ENCODE measurements at regions not wholly inside any gene's neighbourhood (a gene's known extent, or its start where the extent isn't known, plus 50 kb on each side); places are given as distances from the start of the nearest gene placed in this dataset.

DNA sequence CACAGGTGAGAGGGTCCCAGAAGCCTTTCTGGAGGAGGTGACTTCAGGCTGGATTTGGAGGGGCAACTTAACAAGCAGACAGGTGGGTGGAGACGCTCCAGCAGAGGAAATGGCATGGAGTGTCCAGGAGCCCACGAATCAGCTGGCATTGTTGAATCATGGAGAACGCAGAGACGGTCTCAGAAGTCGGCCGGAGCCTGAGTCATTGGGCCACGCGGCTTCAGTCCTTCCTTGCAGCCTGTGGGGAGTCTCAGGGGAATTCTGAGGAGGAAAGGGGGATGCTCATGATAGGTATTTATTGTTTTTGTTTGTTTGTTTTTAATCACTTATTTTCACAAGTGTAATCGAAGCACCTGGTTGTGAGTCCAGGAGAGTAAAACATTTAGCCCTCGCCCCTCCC is 184.6 kb upstream of the HDAC4 start:
- no peak overlapping the region for H3K27ac ChIP-seq (ENCODE audit: low read depth, low read length)
- H3K9ac ChIP-seq (ENCODE audit: low read length) = no peak overlapping the region
- no peaks in the 10 kb centered on the region for H3K27me3 ChIP-seq (ENCODE audit: control insufficient read depth, insufficient read depth, low read length)
- H3K36me3 ChIP-seq (ENCODE audit: control insufficient read depth, insufficient read depth, low read length) = no peaks in the 10 kb centered on the region
- H3K4me1 ChIP-seq (ENCODE audit: control insufficient read depth, insufficient read depth, low read length) = no peaks in the 10 kb centered on the region
- H3K4me3 ChIP-seq (ENCODE audit: low read length) = no peak overlapping the region

DNA sequence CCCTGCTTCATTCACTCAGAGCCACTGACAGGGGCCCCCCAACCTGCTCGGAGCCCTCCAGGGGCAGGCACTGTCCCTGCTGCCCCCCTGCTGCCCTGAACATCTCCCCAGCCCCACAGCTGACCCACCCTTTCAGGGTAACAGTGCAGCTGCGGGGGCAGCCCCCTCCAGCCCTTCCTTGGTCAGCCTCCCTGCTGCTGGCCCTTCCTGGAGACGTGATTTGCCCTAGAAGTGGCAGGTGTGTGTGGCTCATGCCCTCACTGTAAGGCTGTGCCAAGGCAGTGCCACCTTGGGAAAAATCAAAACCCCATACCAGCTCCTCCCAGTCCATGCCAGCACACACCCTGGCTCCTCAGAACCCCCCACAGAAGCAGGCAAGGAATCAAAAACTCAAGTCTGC is 184.2 kb upstream of the HDAC4 start:
- no peak overlapping the region for H3K9ac ChIP-seq (ENCODE audit: low read length)
- no peaks in the 10 kb centered on the region for H3K27me3 ChIP-seq (ENCODE audit: control insufficient read depth, insufficient read depth, low read length)
- no peaks in the 10 kb centered on the region for H3K36me3 ChIP-seq (ENCODE audit: control insufficient read depth, insufficient read depth, low read length)
- no peak overlapping the region for H3K27ac ChIP-seq (ENCODE audit: low read depth, low read length)
- no peak overlapping the region for H3K4me3 ChIP-seq (ENCODE audit: low read length)
- no peaks in the 10 kb centered on the region for H3K4me1 ChIP-seq (ENCODE audit: control insufficient read depth, insufficient read depth, low read length)

DNA sequence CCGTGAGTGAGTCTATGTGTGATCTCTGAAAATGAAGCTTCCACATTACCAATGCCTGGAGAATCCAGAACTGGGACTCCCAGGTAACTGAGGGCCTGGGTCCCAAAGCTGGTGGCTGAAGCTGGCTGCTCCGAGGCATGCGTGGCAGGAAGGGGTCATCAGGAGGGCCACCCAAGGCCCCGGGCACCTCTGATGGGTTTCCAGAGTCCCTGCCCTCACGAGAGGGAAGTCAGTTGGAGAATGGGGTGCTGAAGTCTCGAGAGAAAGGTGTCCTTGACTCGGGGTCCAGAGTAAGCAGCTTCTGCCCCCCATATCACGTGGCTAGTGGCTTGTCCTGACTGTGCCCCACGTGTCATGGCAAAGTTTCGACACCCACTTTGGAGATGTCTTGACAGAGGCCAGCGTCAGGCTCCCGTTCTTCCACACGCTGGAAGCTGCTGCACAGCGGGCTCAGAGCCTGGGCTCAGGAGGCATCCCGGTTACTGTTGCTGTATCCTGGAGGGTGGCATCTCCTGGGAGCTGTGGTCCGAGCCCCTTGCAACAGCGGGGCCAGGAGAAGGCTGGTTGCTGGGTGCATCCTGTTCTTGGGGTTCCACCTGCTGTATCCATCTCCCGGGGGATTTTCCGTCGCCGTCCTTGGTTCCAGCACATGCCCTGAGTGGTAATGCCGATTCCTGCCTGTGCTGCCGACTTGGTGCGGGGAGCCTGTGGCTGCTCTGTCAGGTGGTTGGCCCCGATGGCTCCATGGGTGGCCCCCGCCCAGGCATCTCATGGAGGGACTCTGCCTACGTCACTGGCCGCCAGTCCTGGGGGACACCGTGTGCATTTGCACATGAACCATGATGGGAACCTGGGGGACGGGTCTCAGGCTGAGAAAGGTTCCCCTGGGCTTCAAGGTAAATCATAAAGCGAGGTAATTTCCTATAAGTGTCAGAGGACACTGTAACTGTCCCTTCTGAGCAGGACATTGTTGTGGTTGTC is 183.3 kb upstream of the HDAC4 start:
- Histone ChIP-seq H3K4me1 (ENCODE audit: control insufficient read depth, insufficient read depth, low read length) (no peaks in the 10 kb centered on the region), H3K4me3 (ENCODE audit: low read length) (no peak overlapping the region), H3K9ac (ENCODE audit: low read length) (no peak overlapping the region), H3K27ac (ENCODE audit: low read depth, low read length) (no peak overlapping the region), H3K36me3 (ENCODE audit: control insufficient read depth, insufficient read depth, low read length) (no peaks in the 10 kb centered on the region), H3K27me3 (ENCODE audit: control insufficient read depth, insufficient read depth, low read length) (no peaks in the 10 kb centered on the region)

DNA sequence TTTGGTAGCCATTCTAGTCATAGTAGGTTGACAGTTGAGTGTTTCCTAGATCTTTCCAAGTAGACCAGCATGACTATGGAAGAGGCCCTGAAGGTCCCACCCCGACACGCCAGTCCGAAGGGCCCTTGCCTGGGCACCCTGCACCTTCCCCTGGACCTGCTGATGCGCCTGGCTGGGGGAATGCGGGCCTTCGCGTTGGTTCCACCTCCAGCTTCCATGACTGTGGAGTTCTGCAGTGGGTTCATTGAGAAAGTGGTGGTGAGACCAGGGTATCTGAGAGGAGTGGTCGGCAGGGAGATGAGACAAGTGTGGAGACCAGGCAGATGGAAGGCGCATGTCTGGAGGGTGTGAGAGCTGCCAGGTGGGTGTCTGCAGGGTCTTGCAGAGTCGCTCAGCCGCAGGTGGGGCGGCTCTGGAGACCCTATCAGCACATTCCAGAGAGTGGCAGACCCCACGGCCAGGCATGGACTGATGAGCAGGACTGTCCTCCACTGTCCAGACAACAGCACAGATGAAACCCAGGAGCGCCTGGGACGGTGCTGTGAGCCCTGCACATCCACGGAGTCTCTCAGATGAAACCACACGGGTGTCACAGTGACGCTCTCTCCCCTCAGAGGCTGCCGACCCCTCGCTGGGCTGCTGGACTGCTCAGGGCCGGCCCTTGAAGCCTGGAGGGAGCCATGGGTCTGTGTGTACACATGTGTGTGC is 182.5 kb upstream of the HDAC4 start:
- H3K9ac ChIP-seq (ENCODE audit: low read length) = no peak overlapping the region
- H3K27ac ChIP-seq (ENCODE audit: low read depth, low read length) = no peak overlapping the region
- H3K36me3 ChIP-seq (ENCODE audit: control insufficient read depth, insufficient read depth, low read length) = no peaks in the 10 kb centered on the region
- no peak overlapping the region for H3K4me3 ChIP-seq (ENCODE audit: low read length)
- H3K27me3 ChIP-seq (ENCODE audit: control insufficient read depth, insufficient read depth, low read length) = no peaks in the 10 kb centered on the region
- no peaks in the 10 kb centered on the region for H3K4me1 ChIP-seq (ENCODE audit: control insufficient read depth, insufficient read depth, low read length)

DNA sequence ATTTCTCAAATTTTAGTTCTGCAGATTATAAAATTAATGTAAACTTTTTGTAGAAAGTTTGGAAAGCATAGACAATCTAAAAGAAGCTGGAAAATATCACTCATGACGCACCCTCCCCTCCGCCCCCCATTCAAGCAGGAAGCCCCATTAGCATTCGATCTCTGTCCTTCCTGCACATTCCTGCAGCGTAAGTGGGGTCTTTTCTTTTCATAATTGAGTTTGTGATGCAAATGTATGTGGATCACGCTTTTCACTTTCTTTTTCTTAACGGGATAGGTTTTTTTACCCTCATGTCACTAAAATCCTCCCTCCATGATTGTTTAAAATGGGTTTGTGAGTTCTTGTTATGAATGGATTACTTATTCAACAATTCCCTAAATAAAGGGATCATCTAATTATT is 181.7 kb upstream of the HDAC4 start:
- no peak overlapping the region for H3K4me3 ChIP-seq (ENCODE audit: low read length)
- no peak overlapping the region for H3K9ac ChIP-seq (ENCODE audit: low read length)
- no peaks in the 10 kb centered on the region for H3K36me3 ChIP-seq (ENCODE audit: control insufficient read depth, insufficient read depth, low read length)
- no peaks in the 10 kb centered on the region for H3K27me3 ChIP-seq (ENCODE audit: control insufficient read depth, insufficient read depth, low read length)
- no peaks in the 10 kb centered on the region for H3K4me1 ChIP-seq (ENCODE audit: control insufficient read depth, insufficient read depth, low read length)
- no peak overlapping the region for H3K27ac ChIP-seq (ENCODE audit: low read depth, low read length)

DNA sequence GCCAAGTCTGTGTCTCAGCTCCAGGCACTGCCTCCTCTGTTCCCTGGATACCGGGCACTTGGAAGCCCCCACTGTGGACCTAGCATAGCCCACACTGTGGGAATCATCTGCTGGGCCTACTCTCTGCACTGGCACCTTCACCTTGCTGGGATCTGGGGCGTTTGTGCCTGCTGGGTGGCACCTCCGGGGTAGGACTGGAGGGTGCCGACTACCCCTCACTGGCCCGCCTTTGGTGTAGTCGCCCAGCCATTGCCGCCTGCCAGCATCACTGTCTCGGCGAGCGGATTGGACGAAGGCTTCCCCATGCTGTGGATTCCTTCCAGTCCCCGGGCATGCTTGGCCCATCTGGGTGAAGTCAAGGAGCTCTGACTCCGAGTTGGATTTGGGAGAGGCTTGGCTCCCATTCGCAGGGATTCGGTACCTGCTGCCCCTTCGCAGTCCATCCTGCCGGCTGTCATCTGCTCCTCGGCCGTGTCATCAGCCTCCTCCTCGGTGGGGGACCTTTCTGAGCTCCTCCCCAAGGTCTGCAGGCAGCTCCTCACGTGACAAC is 180.6 kb upstream of the HDAC4 start:
- H3K4me1 ChIP-seq (ENCODE audit: control insufficient read depth, insufficient read depth, low read length) = no peaks in the 10 kb centered on the region
- no peak overlapping the region for H3K27ac ChIP-seq (ENCODE audit: low read depth, low read length)
- no peaks in the 10 kb centered on the region for H3K27me3 ChIP-seq (ENCODE audit: control insufficient read depth, insufficient read depth, low read length)
- no peaks in the 10 kb centered on the region for H3K36me3 ChIP-seq (ENCODE audit: control insufficient read depth, insufficient read depth, low read length)
- no peak overlapping the region for H3K9ac ChIP-seq (ENCODE audit: low read length)
- no peak overlapping the region for H3K4me3 ChIP-seq (ENCODE audit: low read length)

DNA sequence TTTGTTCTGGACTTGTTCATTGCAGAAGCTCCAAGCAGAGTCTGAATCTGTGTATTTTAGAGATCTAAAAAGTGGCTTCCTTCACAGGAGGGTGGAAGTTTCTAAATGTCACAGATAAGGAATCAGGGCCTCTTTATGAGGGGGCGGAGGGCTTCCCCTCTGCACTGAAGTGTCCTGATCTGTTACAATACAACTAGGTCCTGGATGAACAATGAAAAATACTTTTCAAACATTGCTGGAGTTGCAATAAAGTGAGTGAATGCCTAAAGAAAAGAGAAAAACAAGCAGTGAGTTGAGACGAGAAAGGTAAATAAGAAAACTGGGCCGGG is 179.3 kb upstream of the HDAC4 start:
- Histone ChIP-seq H3K36me3 (ENCODE audit: control insufficient read depth, insufficient read depth, low read length) (no peaks in the 10 kb centered on the region), H3K4me1 (ENCODE audit: control insufficient read depth, insufficient read depth, low read length) (no peaks in the 10 kb centered on the region), H3K4me3 (ENCODE audit: low read length) (no peak overlapping the region), H3K27me3 (ENCODE audit: control insufficient read depth, insufficient read depth, low read length) (no peaks in the 10 kb centered on the region), H3K27ac (ENCODE audit: low read depth, low read length) (no peak overlapping the region), H3K9ac (ENCODE audit: low read length) (no peak overlapping the region)

DNA sequence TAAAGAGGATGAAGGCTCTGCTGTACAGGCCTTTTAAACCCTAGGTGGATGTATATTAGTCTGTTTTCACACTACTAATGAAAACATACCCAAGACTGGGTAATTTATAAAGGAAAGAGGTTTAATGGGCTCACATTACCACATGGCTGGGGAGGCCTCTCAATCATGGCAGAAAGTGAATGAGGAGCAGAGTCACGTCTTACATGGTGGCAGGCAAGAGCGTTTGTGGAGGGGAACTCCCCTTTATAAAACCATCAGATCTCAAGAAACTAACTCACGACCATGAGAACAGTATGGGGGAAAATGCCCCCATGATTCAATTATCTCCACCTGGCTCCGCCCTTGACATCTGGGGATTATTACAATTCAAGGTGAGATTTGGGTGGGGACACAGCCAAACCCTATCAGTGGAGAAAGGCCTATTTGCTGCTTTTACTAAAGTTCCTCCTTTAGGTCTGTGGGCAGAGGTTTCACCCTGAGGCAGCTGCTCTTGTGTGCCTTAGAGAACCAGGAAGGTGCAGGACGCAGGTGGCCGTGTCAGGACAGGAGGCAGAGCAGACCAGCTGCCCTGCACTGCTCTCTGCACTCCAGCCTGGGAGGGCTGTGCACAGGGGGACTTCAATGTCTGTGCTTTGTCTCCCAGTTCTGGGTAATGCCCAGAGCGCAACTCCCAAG is 178.8 kb upstream of the HDAC4 start:
- Histone ChIP-seq H3K36me3 (ENCODE audit: control insufficient read depth, insufficient read depth, low read length) (no peaks in the 10 kb centered on the region), H3K4me1 (ENCODE audit: control insufficient read depth, insufficient read depth, low read length) (no peaks in the 10 kb centered on the region), H3K27ac (ENCODE audit: low read depth, low read length) (no peak overlapping the region), H3K27me3 (ENCODE audit: control insufficient read depth, insufficient read depth, low read length) (no peaks in the 10 kb centered on the region), H3K4me3 (ENCODE audit: low read length) (no peak overlapping the region), H3K9ac (ENCODE audit: low read length) (no peak overlapping the region)

DNA sequence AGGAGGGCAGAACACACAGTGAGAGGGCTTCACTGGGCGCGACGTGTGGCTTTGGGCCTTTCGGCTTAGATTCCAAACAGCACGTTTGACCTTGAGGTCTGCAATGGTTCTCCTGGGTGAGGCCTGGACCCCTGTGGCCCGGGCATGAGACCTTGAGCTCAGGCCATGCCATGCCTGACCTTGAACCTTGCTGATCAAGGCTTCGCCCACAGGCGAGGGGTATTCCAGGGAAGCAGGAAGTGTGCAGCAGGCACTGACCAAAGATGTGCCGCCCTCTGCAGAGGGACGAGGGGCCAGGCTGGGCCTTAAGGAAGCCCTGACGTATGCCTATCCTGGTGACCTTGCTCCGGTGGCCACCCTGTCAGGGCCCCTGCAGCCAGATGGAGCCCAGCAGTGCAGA is 178.3 kb upstream of the HDAC4 start:
- no peak overlapping the region for H3K27ac ChIP-seq (ENCODE audit: low read depth, low read length)
- no peak overlapping the region for H3K9ac ChIP-seq (ENCODE audit: low read length)
- no peaks in the 10 kb centered on the region for H3K27me3 ChIP-seq (ENCODE audit: control insufficient read depth, insufficient read depth, low read length)
- H3K4me3 ChIP-seq (ENCODE audit: low read length) = no peak overlapping the region
- H3K4me1 ChIP-seq (ENCODE audit: control insufficient read depth, insufficient read depth, low read length) = no peaks in the 10 kb centered on the region
- no peaks in the 10 kb centered on the region for H3K36me3 ChIP-seq (ENCODE audit: control insufficient read depth, insufficient read depth, low read length)

DNA sequence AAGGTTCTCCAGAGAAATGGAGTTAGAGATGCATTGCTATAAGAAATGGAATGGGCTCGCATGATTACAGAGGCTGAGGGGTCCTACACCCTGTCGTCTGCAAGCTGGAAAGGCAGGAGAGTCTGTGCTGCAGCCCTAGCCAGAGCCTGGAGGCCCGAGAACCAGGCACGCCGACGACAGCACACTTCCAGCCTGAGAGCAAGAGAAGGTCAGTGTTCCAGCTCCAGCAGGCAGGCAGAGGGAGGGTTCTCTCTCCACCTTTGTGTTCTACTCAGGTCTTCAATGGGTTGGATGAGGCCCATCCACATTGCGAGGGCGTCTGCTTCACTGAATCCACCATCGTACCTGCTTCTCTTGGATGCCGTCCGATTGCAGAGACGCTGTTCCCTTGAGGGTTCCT is 177.6 kb upstream of the HDAC4 start:
- Histone ChIP-seq H3K27me3 (ENCODE audit: control insufficient read depth, insufficient read depth, low read length) (no peaks in the 10 kb centered on the region), H3K27ac (ENCODE audit: low read depth, low read length) (no peak overlapping the region), H3K4me3 (ENCODE audit: low read length) (no peak overlapping the region), H3K4me1 (ENCODE audit: control insufficient read depth, insufficient read depth, low read length) (no peaks in the 10 kb centered on the region), H3K36me3 (ENCODE audit: control insufficient read depth, insufficient read depth, low read length) (no peaks in the 10 kb centered on the region), H3K9ac (ENCODE audit: low read length) (no peak overlapping the region)

DNA sequence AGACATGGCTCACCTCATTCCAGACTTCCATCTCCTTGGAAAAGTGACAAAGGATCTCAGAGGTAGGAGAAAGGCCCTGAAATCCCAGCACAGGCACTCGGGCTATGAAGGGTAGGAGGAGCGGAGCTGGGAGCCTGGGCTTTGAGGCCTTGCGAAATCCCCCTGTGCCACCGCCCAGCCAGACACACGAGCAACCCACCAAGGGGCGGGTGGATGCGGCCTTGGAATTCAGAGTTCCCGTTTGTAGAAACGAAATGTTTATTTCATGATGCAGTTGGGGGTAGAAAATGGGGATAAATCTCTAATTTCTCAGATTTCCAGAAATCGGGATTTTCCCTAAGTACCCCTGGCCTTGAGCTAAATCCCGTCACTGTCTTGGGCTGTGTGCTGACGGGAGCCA is 177.1 kb upstream of the HDAC4 start:
- H3K9ac ChIP-seq (ENCODE audit: low read length) = no peak overlapping the region
- H3K4me1 ChIP-seq (ENCODE audit: control insufficient read depth, insufficient read depth, low read length) = no peaks in the 10 kb centered on the region
- no peak overlapping the region for H3K27ac ChIP-seq (ENCODE audit: low read depth, low read length)
- no peaks in the 10 kb centered on the region for H3K36me3 ChIP-seq (ENCODE audit: control insufficient read depth, insufficient read depth, low read length)
- H3K4me3 ChIP-seq (ENCODE audit: low read length) = no peak overlapping the region
- no peaks in the 10 kb centered on the region for H3K27me3 ChIP-seq (ENCODE audit: control insufficient read depth, insufficient read depth, low read length)

Measured in rectal smooth muscle tissue (tissue), 1 donor.